Colonic mucosa (tissue), 4 donors: ENCODE measurements at regions not wholly inside any gene's neighbourhood (a gene's known extent, or its start where the extent isn't known, plus 50 kb on each side); places are given as distances from the start of the nearest gene placed in this dataset.

Experiments used
- DNase-seq: peaks from one replicate; pipeline ENCODE4 v3.0.0-alpha.2; 2020
- H3K27ac ChIP-seq: fragments of 200-600 bp; one replicate; pipeline ENCODE4 v1.8.0; 2021
- H3K27me3 ChIP-seq: fragments of 200-600 bp; one replicate; pipeline ENCODE4 v1.8.0; 2021
- H3K36me3 ChIP-seq: fragments of 200-600 bp; one replicate; pipeline ENCODE4 v1.8.0; 2021
- H3K4me1 ChIP-seq: fragments of 200-600 bp; one replicate; pipeline ENCODE4 v1.8.0; 2021; ENCODE audit warnings: mild to moderate bottlenecking
- H3K4me3 ChIP-seq: fragments of 200-600 bp; one replicate; pipeline ENCODE4 v1.8.0; 2021
- H3K9ac ChIP-seq, 2 donors: one replicate each; pipeline ENCODE4 v1.7.0; 2013; ENCODE audit warnings: control low read depth in 2 of 2, low read depth in 2 of 2, low read length in 2 of 2
- H3K9me3 ChIP-seq: fragments of 200-600 bp; one replicate; pipeline ENCODE4 v1.8.0; 2021
- CTCF ChIP-seq: fragments of 200-600 bp; IDR thresholded peaks from one replicate; pipeline ENCODE4 v1.8.0; 2022; ENCODE audit warnings: antibody characterized with exemption, mild to moderate bottlenecking
- intact Hi-C: fragments of 100-400 bp; cut with DNase I; formaldehyde crosslinking; loops from one replicate; pipeline ENCODE4 v1.14.1; 2022
- donor health status: healthy.
- donor health status: DM: no; HTN: no; CAD: no.
- donor health status: DM: no; HTN: no; CAD: no.

- TF ChIP-seq CTCF = no peak
- Histone ChIP-seq H3K36me3 (no peaks in the 10 kb centered on the region), H3K9ac (no peak overlapping the region), H3K4me1 (no peaks in the 10 kb centered on the region), H3K27me3 (no peaks in the 10 kb centered on the region), H3K9me3 (no peaks in the 10 kb centered on the region), H3K4me3 (no peak overlapping the region), H3K27ac (no peak overlapping the region)
- intact Hi-C loops = no loop called here
- DNase-seq = no peak
Observed at GRCh38 chr2:41944220-41944880, 103.5 kb upstream of the PKDCC start.

GRCh38 chr2:41947701-41948396 lies 100.0 kb upstream of the PKDCC start:
- no peaks in the 10 kb centered on the region for H3K4me1 ChIP-seq
- H3K27me3 ChIP-seq = no peaks in the 10 kb centered on the region
- DNase-seq = no peak
- no peaks in the 10 kb centered on the region for H3K9me3 ChIP-seq
- intact Hi-C loops = no loop called here
- H3K27ac ChIP-seq = no peak overlapping the region
- H3K9ac ChIP-seq = no peak overlapping the region
- no peaks in the 10 kb centered on the region for H3K36me3 ChIP-seq
- H3K4me3 ChIP-seq = no peak overlapping the region
- TF ChIP-seq CTCF = no peak

- H3K4me3 ChIP-seq = no peak overlapping the region
- intact Hi-C loops = no loop called here
- H3K27ac ChIP-seq = no peak overlapping the region
Observed at GRCh38 chr2:41948397-41948763, 99.4 kb upstream of the PKDCC start.

GRCh38 chr2:41949091-41949882 lies 98.5 kb upstream of the PKDCC start:
- no peaks in the 10 kb centered on the region for H3K9me3 ChIP-seq
- no peak overlapping the region for H3K27ac ChIP-seq
- H3K36me3 ChIP-seq = no peaks in the 10 kb centered on the region
- H3K27me3 ChIP-seq = no peaks in the 10 kb centered on the region
- DNase-seq = no peak
- TF ChIP-seq CTCF = no peak
- no peak overlapping the region for H3K4me3 ChIP-seq
- no peaks in the 10 kb centered on the region for H3K4me1 ChIP-seq
- H3K9ac ChIP-seq = no peak overlapping the region
- intact Hi-C loops = no loop called here

More at GRCh38 chr2:41948397-41948763, 99.4 kb upstream of the PKDCC start:
- Histone ChIP-seq H3K4me1 (no peaks in the 10 kb centered on the region), H3K9me3 (no peaks in the 10 kb centered on the region), H3K36me3 (no peaks in the 10 kb centered on the region), H3K9ac (no peak overlapping the region), H3K27me3 (no peaks in the 10 kb centered on the region)
- no peak for TF ChIP-seq CTCF
- DNase-seq = no peak

GRCh38 chr2:41949883-41950665 lies 97.7 kb upstream of the PKDCC start:
- Histone ChIP-seq H3K27ac (no peak overlapping the region), H3K9ac (no peak overlapping the region), H3K27me3 (no peaks in the 10 kb centered on the region), H3K4me3 (no peak overlapping the region), H3K36me3 (no peaks in the 10 kb centered on the region), H3K4me1 (no peaks in the 10 kb centered on the region), H3K9me3 (no peaks in the 10 kb centered on the region)
- intact Hi-C loops = no loop called here
- no peak for TF ChIP-seq CTCF
- no peak for DNase-seq
